ENCODE measurements at regions not wholly inside any gene's neighbourhood (a gene's known extent, or its start where the extent isn't known, plus 50 kb on each side); places are given as distances from the start of the nearest gene placed in this dataset.

DNA sequence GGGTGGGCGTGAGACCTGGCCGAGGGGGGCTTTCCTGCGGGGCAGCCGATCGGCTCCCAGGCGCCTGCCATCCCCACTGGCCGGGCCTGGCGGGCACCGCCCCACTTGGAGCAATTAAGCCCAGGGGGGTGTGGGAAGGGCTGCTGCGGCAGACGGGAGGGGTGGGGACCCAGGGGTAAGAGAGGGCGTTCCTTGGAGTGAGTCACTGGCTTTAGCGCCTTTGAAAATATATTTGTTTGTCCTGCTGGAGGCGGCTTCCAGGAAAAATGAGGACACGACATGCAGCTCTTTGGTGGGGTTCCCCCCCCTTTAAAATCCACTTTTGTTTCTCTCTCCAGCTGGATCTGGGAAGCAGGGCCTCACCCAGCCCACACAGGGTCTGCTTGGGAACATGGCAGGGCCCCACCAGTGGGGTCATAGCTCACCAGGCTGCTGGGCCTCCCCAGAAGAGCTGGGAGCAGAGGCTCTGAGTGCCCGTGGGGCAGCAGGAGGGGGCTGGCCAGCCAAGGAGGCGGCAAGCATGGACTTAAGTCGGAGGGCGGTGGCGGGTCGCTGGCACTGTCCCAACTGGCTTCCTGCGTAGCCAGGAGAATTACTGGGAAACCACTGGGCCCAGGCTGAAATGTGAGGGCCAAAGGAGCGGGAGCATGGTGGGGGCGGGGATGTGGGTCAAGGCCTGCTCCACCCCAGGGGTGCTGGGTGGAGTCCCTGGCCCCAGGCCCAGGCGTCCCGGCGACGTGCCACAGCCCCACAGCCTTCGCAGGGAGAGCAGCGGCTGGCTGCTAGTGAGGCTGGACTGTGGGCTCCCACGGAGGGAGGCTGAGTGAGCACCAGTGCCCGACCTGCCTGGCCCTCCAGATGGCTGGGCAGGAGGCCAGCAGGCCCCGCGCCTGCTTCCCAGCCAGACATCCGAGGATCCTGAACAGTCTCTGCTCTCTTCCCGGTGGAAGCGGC lies 128.0 kb downstream of the RFLNA start:
- ChIA-PET CTCF (no interaction called here), POLR2A (no interaction called here)
- no peaks in the 10 kb centered on the region for H3K27me3 Mint-ChIP-seq
- H3K9me3 Mint-ChIP-seq: no peaks in the 10 kb centered on the region
- TF ChIP-seq, protein P1, sequence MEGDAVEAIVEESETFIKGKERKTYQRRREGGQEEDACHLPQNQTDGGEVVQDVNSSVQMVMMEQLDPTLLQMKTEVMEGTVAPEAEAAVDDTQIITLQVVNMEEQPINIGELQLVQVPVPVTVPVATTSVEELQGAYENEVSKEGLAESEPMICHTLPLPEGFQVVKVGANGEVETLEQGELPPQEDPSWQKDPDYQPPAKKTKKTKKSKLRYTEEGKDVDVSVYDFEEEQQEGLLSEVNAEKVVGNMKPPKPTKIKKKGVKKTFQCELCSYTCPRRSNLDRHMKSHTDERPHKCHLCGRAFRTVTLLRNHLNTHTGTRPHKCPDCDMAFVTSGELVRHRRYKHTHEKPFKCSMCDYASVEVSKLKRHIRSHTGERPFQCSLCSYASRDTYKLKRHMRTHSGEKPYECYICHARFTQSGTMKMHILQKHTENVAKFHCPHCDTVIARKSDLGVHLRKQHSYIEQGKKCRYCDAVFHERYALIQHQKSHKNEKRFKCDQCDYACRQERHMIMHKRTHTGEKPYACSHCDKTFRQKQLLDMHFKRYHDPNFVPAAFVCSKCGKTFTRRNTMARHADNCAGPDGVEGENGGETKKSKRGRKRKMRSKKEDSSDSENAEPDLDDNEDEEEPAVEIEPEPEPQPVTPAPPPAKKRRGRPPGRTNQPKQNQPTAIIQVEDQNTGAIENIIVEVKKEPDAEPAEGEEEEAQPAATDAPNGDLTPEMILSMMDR (IDR thresholded peaks at IDR 0.05): no peak
- ATAC-seq: no peak
- no peak for DNase-seq
- H3K27ac Mint-ChIP-seq: no peak overlapping the region
- peaks cover 29% of the 10 kb centered on the region for H3K36me3 Mint-ChIP-seq (ENCODE audit: low read depth)
- intact Hi-C loops (cut with micrococcal nuclease): no loop called here
- no peaks in the 10 kb centered on the region for H3K4me1 Mint-ChIP-seq (ENCODE audit: low read depth)
- no peak overlapping the region for H3K4me3 Mint-ChIP-seq

DNA sequence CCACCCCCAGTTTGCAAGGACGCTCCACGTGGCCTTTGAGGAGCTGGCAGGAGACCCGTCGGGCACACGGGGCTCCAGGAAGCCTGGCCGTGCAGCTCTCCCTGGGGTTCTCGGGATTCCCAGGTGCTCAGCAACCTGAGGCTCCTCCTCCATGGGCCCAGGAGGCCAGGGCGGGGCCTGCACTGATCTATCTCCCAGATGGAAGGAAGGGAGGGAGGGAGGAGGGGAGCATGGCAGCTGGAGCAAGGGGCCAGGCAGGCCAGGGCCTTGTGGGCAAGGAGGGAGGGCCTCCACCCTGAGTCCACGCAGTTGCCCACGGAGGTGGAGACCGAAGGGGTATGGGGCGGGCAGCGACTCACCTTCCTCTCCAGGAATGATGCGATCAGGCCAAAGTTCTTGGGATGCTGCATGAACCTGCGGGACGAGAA lies 127.3 kb downstream of the RFLNA start:
- ATAC-seq (no peak), DNase-seq (no peak)
- Mint-ChIP-seq H3K36me3 (ENCODE audit: low read depth) (peaks cover 32% of the 10 kb centered on the region), H3K4me3 (no peak overlapping the region), H3K4me1 (ENCODE audit: low read depth) (no peaks in the 10 kb centered on the region), H3K27ac (no peak overlapping the region), H3K9me3 (no peaks in the 10 kb centered on the region), H3K27me3 (no peaks in the 10 kb centered on the region)
- ChIA-PET POLR2A (no interaction called here), CTCF (no interaction called here)
- TF ChIP-seq, protein P1 (IDR thresholded peaks at IDR 0.05): no peak
- intact Hi-C loops (cut with micrococcal nuclease): no loop called here

GRCh38 chr12:124420996-124421674 lies 126.2 kb downstream of the RFLNA start:
- H3K27ac Mint-ChIP-seq: no peak overlapping the region
- ChIA-PET POLR2A (no interaction called here), CTCF (no interaction called here)
- TF ChIP-seq, protein P1 (IDR thresholded peaks at IDR 0.05): no peak
- H3K4me3 Mint-ChIP-seq: no peak overlapping the region
- DNase-seq: no peak
- intact Hi-C loops (cut with micrococcal nuclease): no loop called here
- peaks cover 27% of the 10 kb centered on the region for H3K36me3 Mint-ChIP-seq (ENCODE audit: low read depth)
- no peaks in the 10 kb centered on the region for H3K27me3 Mint-ChIP-seq
- H3K4me1 Mint-ChIP-seq (ENCODE audit: low read depth): no peaks in the 10 kb centered on the region
- no peaks in the 10 kb centered on the region for H3K9me3 Mint-ChIP-seq
- no peak for ATAC-seq

DNA sequence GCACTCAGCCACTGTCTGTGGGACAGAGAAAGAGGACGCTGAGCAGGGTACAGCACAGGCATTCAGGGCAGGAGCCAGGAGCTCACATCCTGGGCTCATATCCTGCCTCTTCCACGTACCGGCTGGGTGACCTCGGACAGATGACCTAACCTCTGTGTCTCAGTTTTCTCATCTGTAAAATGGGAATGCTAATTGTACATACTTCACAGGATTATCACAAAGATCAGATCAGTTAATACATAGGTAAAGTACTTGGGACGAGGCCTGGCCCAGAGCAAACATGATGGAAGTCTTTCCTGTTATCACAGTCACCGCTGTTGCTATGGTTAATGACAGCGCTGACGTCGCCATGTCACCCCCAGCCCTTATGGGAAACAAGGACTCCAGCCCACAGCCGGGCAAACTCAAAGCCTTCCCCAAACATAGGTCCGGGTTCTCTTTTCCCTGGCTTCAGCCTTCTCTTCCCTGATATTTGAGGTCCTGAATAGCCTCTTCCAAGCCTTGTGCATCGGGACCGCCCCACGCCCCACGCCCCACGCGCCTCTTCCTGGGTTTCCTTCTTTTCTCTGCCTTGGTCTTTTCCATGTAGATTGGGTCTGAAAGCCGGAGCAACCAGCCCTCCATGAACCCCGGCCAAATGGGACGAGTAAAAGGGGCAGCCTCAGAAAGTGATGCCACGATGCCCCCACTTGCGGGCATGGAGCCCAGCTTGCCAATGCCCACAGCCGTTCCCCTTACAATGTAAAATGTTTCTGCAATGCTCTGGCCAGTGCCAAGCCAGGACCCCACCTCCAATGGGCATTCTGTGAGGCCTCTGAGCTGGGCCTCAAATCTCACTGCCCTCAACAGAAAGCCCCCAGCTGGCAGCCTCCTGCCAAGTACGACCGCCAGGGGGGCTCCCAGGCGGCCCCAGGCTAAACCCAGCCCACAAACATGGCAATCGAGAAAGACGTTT lies 125.4 kb downstream of the RFLNA start:
- ChIA-PET POLR2A (interaction anchor here (1.5 kb wide), 1 partner anchor 8 kb away, joined by 3 read pairs; no protein-coding TSS in a partner anchor), CTCF (no interaction called here)
- ATAC-seq (no peak), DNase-seq (no peak)
- Mint-ChIP-seq H3K27me3 (no peaks in the 10 kb centered on the region), H3K36me3 (ENCODE audit: low read depth) (peaks cover 25% of the 10 kb centered on the region), H3K27ac (no peak overlapping the region), H3K9me3 (no peaks in the 10 kb centered on the region), H3K4me3 (no peak overlapping the region), H3K4me1 (ENCODE audit: low read depth) (no peaks in the 10 kb centered on the region)
- intact Hi-C loops (cut with micrococcal nuclease): no loop called here
- TF ChIP-seq, protein P1 (IDR thresholded peaks at IDR 0.05): no peak

Measured in activated CD8-positive, alpha-beta T cell treated with anti-CD3 and anti-CD28 coated beads for 36 hours (primary cell).